Activated T-cell treated with anti-CD3 and anti-CD28 coated beads, Interleukin-2, amount 50 U/mL, for 72 hours (primary cell): ENCODE measurements at regions not wholly inside any gene's neighbourhood (a gene's known extent, or its start where the extent isn't known, plus 50 kb on each side); places are given as distances from the start of the nearest gene placed in this dataset.

Source experiments
- ATAC-seq, 2 donors: fragments of 150-1000 bp; cut with Tn5 transposase; replicated peaks in 1 of 2; 2 replicates each; pipeline ENCODE4 v1.10.0; 2021; ENCODE audit warnings: moderate library complexity in 2 of 2, mild to moderate bottlenecking in 1 of 2
- DNase-seq, 2 donors: peaks; one replicate each; pipeline ENCODE4 v3.0.0; 2021 to 2022; ENCODE audit warnings: mixed read lengths in 1 of 2
- H3K27ac Mint-ChIP-seq: one replicate; pipeline ENCODE4 v1.8.0; 2022; ENCODE audit warnings: mild to moderate bottlenecking, moderate library complexity, mixed read lengths
- H3K27me3 Mint-ChIP-seq: one replicate; pipeline ENCODE4 v1.8.0; 2022; ENCODE audit warnings: low read depth, mixed read lengths
- H3K36me3 Mint-ChIP-seq, 2 donors: one replicate each; pipeline ENCODE4 v1.8.0; 2022; ENCODE audit warnings: mixed read lengths in 2 of 2, mild to moderate bottlenecking in 1 of 2; ENCODE audit not compliant: insufficient read depth in 2 of 2
- H3K4me1 Mint-ChIP-seq: one replicate; pipeline ENCODE4 v1.8.0; 2022; ENCODE audit warnings: low read depth, mixed read lengths
- H3K4me3 Mint-ChIP-seq, 2 donors: one replicate each; pipeline ENCODE4 v1.8.0; 2022; ENCODE audit warnings: mild to moderate bottlenecking in 2 of 2, mixed read lengths in 2 of 2, moderate library complexity in 2 of 2
- H3K9me3 Mint-ChIP-seq, 2 donors: one replicate each; pipeline ENCODE4 v1.8.0; 2022; ENCODE audit warnings: mixed read lengths in 2 of 2

- H3K27me3 Mint-ChIP-seq = no peaks in the 10 kb centered on the region
- no peak overlapping the region for H3K27ac Mint-ChIP-seq
- no peaks in the 10 kb centered on the region for H3K4me1 Mint-ChIP-seq
- DNase-seq (no peak), ATAC-seq (no peak)
- peaks cover 0 to 1% of the 10 kb centered on the region in 2 donors for H3K9me3 Mint-ChIP-seq
- H3K4me3 Mint-ChIP-seq = no peak overlapping the region
- no peaks in the 10 kb centered on the region for H3K36me3 Mint-ChIP-seq
Observed at GRCh38 chr19:31617010-31617585, 267.9 kb upstream of the TSHZ3 start.

- Mint-ChIP-seq H3K36me3 (no peaks in the 10 kb centered on the region), H3K9me3 (peaks cover 0 to 2% of the 10 kb centered on the region in 2 donors), H3K27ac (no peak overlapping the region), H3K27me3 (no peaks in the 10 kb centered on the region), H3K4me1 (no peaks in the 10 kb centered on the region), H3K4me3 (no peak overlapping the region)
- no peak for ATAC-seq
- no peak for DNase-seq
Observed at GRCh38 chr19:31625056-31625455, 275.8 kb upstream of the TSHZ3 start.

- H3K9me3 Mint-ChIP-seq = peaks cover 0 to 2% of the 10 kb centered on the region in 2 donors
- DNase-seq (no peak), ATAC-seq (no peak)
- no peaks in the 10 kb centered on the region for H3K27me3 Mint-ChIP-seq
- H3K36me3 Mint-ChIP-seq = no peaks in the 10 kb centered on the region
- H3K27ac Mint-ChIP-seq = no peak overlapping the region
- H3K4me3 Mint-ChIP-seq = no peak overlapping the region
- no peaks in the 10 kb centered on the region for H3K4me1 Mint-ChIP-seq
Observed at GRCh38 chr19:31625575-31625974, 276.3 kb upstream of the TSHZ3 start.

GRCh38 chr19:31626941-31627340 is 277.7 kb upstream of the TSHZ3 start:
- Mint-ChIP-seq H3K9me3 (peaks cover 0 to 2% of the 10 kb centered on the region in 2 donors), H3K27ac (no peak overlapping the region), H3K4me1 (no peaks in the 10 kb centered on the region), H3K36me3 (no peaks in the 10 kb centered on the region), H3K27me3 (no peaks in the 10 kb centered on the region), H3K4me3 (no peak overlapping the region)
- DNase-seq = no peak
- ATAC-seq = no peak

GRCh38 chr19:31627620-31628365 is 278.6 kb upstream of the TSHZ3 start:
- H3K27ac Mint-ChIP-seq = no peak overlapping the region
- DNase-seq (no peak), ATAC-seq (no peak)
- H3K4me1 Mint-ChIP-seq = no peaks in the 10 kb centered on the region
- no peaks in the 10 kb centered on the region for H3K27me3 Mint-ChIP-seq
- no peaks in the 10 kb centered on the region for H3K36me3 Mint-ChIP-seq
- H3K9me3 Mint-ChIP-seq = peaks cover 0 to 2% of the 10 kb centered on the region in 2 donors
- H3K4me3 Mint-ChIP-seq = no peak overlapping the region

- H3K4me1 Mint-ChIP-seq = no peaks in the 10 kb centered on the region
- no peaks in the 10 kb centered on the region for H3K9me3 Mint-ChIP-seq
- DNase-seq = no peak
- no peak overlapping the region for H3K4me3 Mint-ChIP-seq
- H3K27me3 Mint-ChIP-seq = no peaks in the 10 kb centered on the region
- no peaks in the 10 kb centered on the region for H3K36me3 Mint-ChIP-seq
- no peak for ATAC-seq
- H3K27ac Mint-ChIP-seq = no peak overlapping the region
Observed at GRCh38 chr19:31629579-31630363, 280.5 kb upstream of the TSHZ3 start.

- H3K4me3 Mint-ChIP-seq = no peak overlapping the region
- H3K36me3 Mint-ChIP-seq = no peaks in the 10 kb centered on the region
- H3K27ac Mint-ChIP-seq = no peak overlapping the region
- H3K4me1 Mint-ChIP-seq = no peaks in the 10 kb centered on the region
- no peaks in the 10 kb centered on the region for H3K27me3 Mint-ChIP-seq
- no peak for ATAC-seq
- no peak for DNase-seq
- no peaks in the 10 kb centered on the region for H3K9me3 Mint-ChIP-seq
Observed at GRCh38 chr19:31633014-31633413, 283.8 kb upstream of the TSHZ3 start.

GRCh38 chr19:31639306-31639705 is 290.1 kb upstream of the TSHZ3 start:
- Mint-ChIP-seq H3K27ac (no peak overlapping the region), H3K4me1 (no peaks in the 10 kb centered on the region), H3K36me3 (no peaks in the 10 kb centered on the region), H3K27me3 (no peaks in the 10 kb centered on the region), H3K9me3 (peaks cover 0 to 2% of the 10 kb centered on the region in 2 donors), H3K4me3 (no peak overlapping the region)
- no peak for DNase-seq
- ATAC-seq = no peak

GRCh38 chr19:31641591-31641990 is 292.4 kb upstream of the TSHZ3 start:
- H3K4me1 Mint-ChIP-seq = no peaks in the 10 kb centered on the region

GRCh38 chr19:31648347-31648746 is 299.1 kb upstream of the TSHZ3 start:
- DNase-seq = no peak
- Mint-ChIP-seq H3K36me3 (peaks cover 0 to 1% of the 10 kb centered on the region in 2 donors), H3K27me3 (no peaks in the 10 kb centered on the region), H3K4me3 (no peak overlapping the region), H3K9me3 (peaks cover 5 to 7% of the 10 kb centered on the region in 2 donors), H3K4me1 (no peaks in the 10 kb centered on the region), H3K27ac (no peak overlapping the region)
- no peak for ATAC-seq

More at GRCh38 chr19:31641591-31641990, 292.4 kb upstream of the TSHZ3 start:
- Mint-ChIP-seq H3K4me3 (no peak overlapping the region), H3K36me3 (peaks cover 0 to 1% of the 10 kb centered on the region in 2 donors), H3K27ac (no peak overlapping the region), H3K9me3 (peaks cover 3 to 5% of the 10 kb centered on the region in 2 donors), H3K27me3 (no peaks in the 10 kb centered on the region)
- ATAC-seq (no peak), DNase-seq (no peak)

GRCh38 chr19:31656507-31656906 is 307.3 kb upstream of the TSHZ3 start:
- Mint-ChIP-seq H3K4me3 (no peak overlapping the region), H3K36me3 (no peaks in the 10 kb centered on the region), H3K9me3 (peaks cover 1 to 2% of the 10 kb centered on the region in 2 donors), H3K4me1 (no peaks in the 10 kb centered on the region), H3K27me3 (no peaks in the 10 kb centered on the region), H3K27ac (no peak overlapping the region)
- ATAC-seq (no peak), DNase-seq (no peak)

GRCh38 chr19:31658993-31659896 is 310.0 kb upstream of the TSHZ3 start:
- Mint-ChIP-seq H3K27ac (no peak overlapping the region), H3K9me3 (peaks cover 0 to 1% of the 10 kb centered on the region in 2 donors), H3K4me3 (no peak overlapping the region), H3K36me3 (no peaks in the 10 kb centered on the region), H3K4me1 (no peaks in the 10 kb centered on the region), H3K27me3 (no peaks in the 10 kb centered on the region)
- DNase-seq (no peak), ATAC-seq (no peak)

GRCh38 chr19:31659897-31660210 is 310.6 kb upstream of the TSHZ3 start:
- Mint-ChIP-seq H3K9me3 (peaks cover 0 to 1% of the 10 kb centered on the region in 2 donors), H3K4me3 (no peak overlapping the region), H3K36me3 (no peaks in the 10 kb centered on the region), H3K27ac (no peak overlapping the region), H3K4me1 (no peaks in the 10 kb centered on the region), H3K27me3 (no peaks in the 10 kb centered on the region)
- DNase-seq = no peak
- ATAC-seq = no peak
